Smooth muscle cell (in vitro differentiated cells): ENCODE measurements at regions not wholly inside any gene's neighbourhood (a gene's known extent, or its start where the extent isn't known, plus 50 kb on each side); places are given as distances from the start of the nearest gene placed in this dataset.
"Not testable (repeated sequence)": the region's sequence is repeated elsewhere in the genome, so short reads cannot be mapped to it uniquely, and the experiment has no call there.

ENCODE experiments used
- DNase-seq: peaks from one replicate; lab custom pipeline; 2025; ENCODE audit not compliant: unreplicated experiment; lab: John Stamatoyannopoulos, UW
- H2AFZ ChIP-seq: fragments of 200-600 bp; sonication (generic); 2 replicates; pipeline ENCODE4 v1.6.0; 2016; ENCODE audit warnings: antibody characterized with exemption, low read depth, mild to moderate bottlenecking
- H3F3A ChIP-seq: fragments of 200-600 bp; sonication (generic); 2 replicates; pipeline ENCODE4 v1.6.0; 2017; ENCODE audit warnings: antibody characterized with exemption, low read depth
- H3K27ac ChIP-seq: fragments of 200-600 bp; sonication (generic); 2 replicates; pipeline ENCODE4 v1.5.1; 2016; ENCODE audit warnings: low read depth, mild to moderate bottlenecking
- H3K27me3 ChIP-seq: fragments of 200-600 bp; sonication (generic); 2 replicates; pipeline ENCODE4 v1.6.1; 2016; ENCODE audit warnings: low read depth, mild to moderate bottlenecking
- H3K36me3 ChIP-seq: fragments of 200-600 bp; sonication (generic); 2 replicates; pipeline ENCODE4 v1.5.1; 2016; ENCODE audit warnings: low read depth
- H3K4me1 ChIP-seq: fragments of 200-600 bp; sonication (generic); 2 replicates; pipeline ENCODE4 v1.5.1; 2016; ENCODE audit warnings: low read depth
- H3K4me2 ChIP-seq: fragments of 200-600 bp; sonication (generic); 2 replicates; pipeline ENCODE4 v1.6.0; 2016; ENCODE audit warnings: mild to moderate bottlenecking
- H3K4me3 ChIP-seq: fragments of 200-600 bp; sonication (generic); 2 replicates; pipeline ENCODE4 v1.5.1; 2016; ENCODE audit warnings: mild to moderate bottlenecking
- H3K79me2 ChIP-seq: fragments of 200-600 bp; sonication (generic); 2 replicates; pipeline ENCODE4 v1.6.0; 2016; ENCODE audit warnings: low read depth, mild to moderate bottlenecking
- H3K9ac ChIP-seq: fragments of 200-600 bp; sonication (generic); 2 replicates; pipeline ENCODE4 v1.6.0; 2016; ENCODE audit warnings: low read depth
- H3K9me3 ChIP-seq: fragments of 200-600 bp; sonication (generic); replicated peaks from 2 replicates; pipeline ENCODE4 v1.5.1; 2016; ENCODE audit warnings: low read depth
- H4K20me1 ChIP-seq: fragments of 200-600 bp; sonication (generic); 2 replicates; pipeline ENCODE4 v1.6.0; 2016; ENCODE audit warnings: low read depth
- CTCF ChIP-seq: fragments of 200-600 bp; sonication (generic); IDR thresholded peaks from 2 replicates; pipeline ENCODE4 v1.5.1; 2017; ENCODE audit warnings: borderline replicate concordance, mild to moderate bottlenecking, antibody characterized with exemption; ENCODE audit not compliant: insufficient read depth, poor library complexity, severe bottlenecking
- WGBS: methylation state at CpG from one replicate; pipeline ENCODE4 v1.1.7; 2016; ENCODE audit warnings: low lambda C conversion rate; 5-methylcytosine and 5-hydroxymethylcytosine counted together

- H3K27ac ChIP-seq, H4K20me1 ChIP-seq, H3K4me1 ChIP-seq, H2AFZ ChIP-seq, H3K4me3 ChIP-seq, H3K36me3 ChIP-seq, H3K79me2 ChIP-seq, DNase-seq, H3K27me3 ChIP-seq, H3K9me3 ChIP-seq, H3F3A ChIP-seq, H3K4me2 ChIP-seq, H3K9ac ChIP-seq: not testable (repeated sequence)
- 90% methylated on average over 1 of the region's 1 CpG for WGBS
These were observed 116.9 kb upstream of the ZEB2 start for GRCh38 chr2:144636860-144637259.

GRCh38 chr2:144632809-144633208 lies 112.9 kb upstream of the ZEB2 start:
- H3K27ac ChIP-seq, result no peak overlapping the region
- no peak for DNase-seq
- no peak overlapping the region for H3K4me3 ChIP-seq
- H3K27me3 ChIP-seq, result no peaks in the 10 kb centered on the region
- 97% methylated on average over 2 of the region's 2 CpGs for WGBS
- no peaks in the 10 kb centered on the region for H3K79me2 ChIP-seq
- no peaks in the 10 kb centered on the region for H3K4me1 ChIP-seq
- no peaks in the 10 kb centered on the region for H4K20me1 ChIP-seq
- H3K4me2 ChIP-seq, result no peak overlapping the region
- H3K9me3 ChIP-seq, result peaks cover 5% of the 10 kb centered on the region
- no peaks in the 10 kb centered on the region for H3K36me3 ChIP-seq
- H3F3A ChIP-seq, result peaks cover 14% of the 10 kb centered on the region
- H3K9ac ChIP-seq, result no peak overlapping the region
- no peak for TF ChIP-seq CTCF
- H2AFZ ChIP-seq, result no peak overlapping the region

DNA sequence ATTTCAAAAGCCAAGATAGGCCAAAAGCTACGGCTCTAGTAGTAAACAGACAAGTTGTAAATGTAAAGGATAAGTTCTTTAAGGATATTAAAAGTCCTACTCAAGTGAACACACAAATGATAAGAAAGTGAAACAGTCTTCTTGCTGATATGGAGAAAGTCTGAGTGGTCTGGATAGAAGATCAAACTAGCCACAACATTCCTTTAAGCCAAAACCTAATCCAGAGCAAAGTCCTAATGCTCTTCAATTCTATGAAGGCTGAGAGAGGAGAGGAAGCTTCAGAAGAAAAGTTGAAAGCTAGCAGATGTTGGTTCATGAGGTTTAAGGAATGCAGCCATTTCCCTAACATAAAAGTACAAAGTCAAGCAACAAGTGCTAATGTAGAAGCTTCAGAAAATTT lies 111.7 kb upstream of the ZEB2 start:
- Histone ChIP-seq H4K20me1 (no peaks in the 10 kb centered on the region), H3K4me3 (no peak overlapping the region), H3K4me2 (peak overlapping the region; percentile 50), H3K9me3 (peaks cover 1% of the 10 kb centered on the region), H3K79me2 (no peaks in the 10 kb centered on the region), H3F3A (peaks cover 14% of the 10 kb centered on the region), H3K36me3 (no peaks in the 10 kb centered on the region), H3K27ac (peak overlapping the region; percentile 46), H3K4me1 (no peaks in the 10 kb centered on the region), H3K9ac (no peak overlapping the region), H2AFZ (no peak overlapping the region), H3K27me3 (no peaks in the 10 kb centered on the region)
- WGBS, result 4% methylated on average over 1 of the region's 1 CpG
- no peak for TF ChIP-seq CTCF
- no peak for DNase-seq

- peak overlapping the region; percentile 52 for H3K4me2 ChIP-seq
- H3K9me3 ChIP-seq, result no peaks in the 10 kb centered on the region
- no peaks in the 10 kb centered on the region for H3K4me1 ChIP-seq
- 79% methylated on average over 2 of the region's 2 CpGs for WGBS
- DNase-seq, result no peak
- no peak overlapping the region for H3K4me3 ChIP-seq
- H4K20me1 ChIP-seq, result no peaks in the 10 kb centered on the region
- peak overlapping the region; percentile 46 for H3K27ac ChIP-seq
- H3K9ac ChIP-seq, result no peak overlapping the region
- no peaks in the 10 kb centered on the region for H3K36me3 ChIP-seq
- no peak overlapping the region for H2AFZ ChIP-seq
- H3F3A ChIP-seq, result peaks cover 14% of the 10 kb centered on the region
- no peaks in the 10 kb centered on the region for H3K79me2 ChIP-seq
- H3K27me3 ChIP-seq, result no peaks in the 10 kb centered on the region
- TF ChIP-seq CTCF, result no peak
These were observed 110.7 kb upstream of the ZEB2 start for GRCh38 chr2:144630459-144631215.
